ENCODE measurements at regions not wholly inside any gene's neighbourhood (a gene's known extent, or its start where the extent isn't known, plus 50 kb on each side); places are given as distances from the start of the nearest gene placed in this dataset.

GRCh38 chr6:1491591-1492319 is 102.4 kb downstream of the FOXF2 start:
- no peak overlapping the region for H3K4me3 Mint-ChIP-seq (ENCODE audit: unreplicated experiment)
- no peak for TF ChIP-seq CTCF (IDR thresholded peaks at IDR 0.05)
- no peak overlapping the region for H3K27ac Mint-ChIP-seq (ENCODE audit: unreplicated experiment)
- DNase-seq (ENCODE audit: extremely low spot score, unreplicated experiment) = no peak
- no peaks in the 10 kb centered on the region for H3K27me3 Mint-ChIP-seq (ENCODE audit: unreplicated experiment)
- no peaks in the 10 kb centered on the region for H3K36me3 Mint-ChIP-seq (ENCODE audit: unreplicated experiment)
- H3K4me1 Mint-ChIP-seq (ENCODE audit: unreplicated experiment) = peaks cover 3% of the 10 kb centered on the region
- H3K9me3 Mint-ChIP-seq (ENCODE audit: unreplicated experiment) = peaks cover 5% of the 10 kb centered on the region

- no peak for TF ChIP-seq CTCF (IDR thresholded peaks at IDR 0.05)
- peaks cover 5% of the 10 kb centered on the region for H3K9me3 Mint-ChIP-seq (ENCODE audit: unreplicated experiment)
- no peak for DNase-seq (ENCODE audit: extremely low spot score, unreplicated experiment)
- H3K27me3 Mint-ChIP-seq (ENCODE audit: unreplicated experiment) = no peaks in the 10 kb centered on the region
- H3K4me1 Mint-ChIP-seq (ENCODE audit: unreplicated experiment) = peaks cover 9% of the 10 kb centered on the region
- no peak overlapping the region for H3K4me3 Mint-ChIP-seq (ENCODE audit: unreplicated experiment)
- no peak overlapping the region for H3K27ac Mint-ChIP-seq (ENCODE audit: unreplicated experiment)
- H3K36me3 Mint-ChIP-seq (ENCODE audit: unreplicated experiment) = no peaks in the 10 kb centered on the region
Measured at GRCh38 chr6:1494671-1495070, 105.3 kb downstream of the FOXF2 start.

- H3K4me3 Mint-ChIP-seq (ENCODE audit: unreplicated experiment) = no peak overlapping the region
- no peak for DNase-seq (ENCODE audit: extremely low spot score, unreplicated experiment)
- peaks cover 5% of the 10 kb centered on the region for H3K9me3 Mint-ChIP-seq (ENCODE audit: unreplicated experiment)
- no peak overlapping the region for H3K27ac Mint-ChIP-seq (ENCODE audit: unreplicated experiment)
- no peaks in the 10 kb centered on the region for H3K27me3 Mint-ChIP-seq (ENCODE audit: unreplicated experiment)
- H3K36me3 Mint-ChIP-seq (ENCODE audit: unreplicated experiment) = no peaks in the 10 kb centered on the region
- no peak for TF ChIP-seq CTCF (IDR thresholded peaks at IDR 0.05)
- peaks cover 9% of the 10 kb centered on the region for H3K4me1 Mint-ChIP-seq (ENCODE audit: unreplicated experiment)
Measured at GRCh38 chr6:1495344-1495743, 106.0 kb downstream of the FOXF2 start.

- H3K27me3 Mint-ChIP-seq (ENCODE audit: unreplicated experiment) = no peaks in the 10 kb centered on the region
- DNase-seq (ENCODE audit: extremely low spot score, unreplicated experiment) = no peak
- no peak overlapping the region for H3K27ac Mint-ChIP-seq (ENCODE audit: unreplicated experiment)
- TF ChIP-seq CTCF (IDR thresholded peaks at IDR 0.05) = no peak
- peaks cover 5% of the 10 kb centered on the region for H3K9me3 Mint-ChIP-seq (ENCODE audit: unreplicated experiment)
- H3K4me1 Mint-ChIP-seq (ENCODE audit: unreplicated experiment) = peaks cover 9% of the 10 kb centered on the region
- no peak overlapping the region for H3K4me3 Mint-ChIP-seq (ENCODE audit: unreplicated experiment)
- H3K36me3 Mint-ChIP-seq (ENCODE audit: unreplicated experiment) = no peaks in the 10 kb centered on the region
Measured at GRCh38 chr6:1496092-1496491, 106.7 kb downstream of the FOXF2 start.

GRCh38 chr6:1496836-1497760 is 107.7 kb downstream of the FOXF2 start:
- Mint-ChIP-seq H3K27ac (ENCODE audit: unreplicated experiment) (no peak overlapping the region), H3K9me3 (ENCODE audit: unreplicated experiment) (peaks cover 5% of the 10 kb centered on the region), H3K4me1 (ENCODE audit: unreplicated experiment) (peaks cover 9% of the 10 kb centered on the region), H3K36me3 (ENCODE audit: unreplicated experiment) (no peaks in the 10 kb centered on the region), H3K4me3 (ENCODE audit: unreplicated experiment) (no peak overlapping the region), H3K27me3 (ENCODE audit: unreplicated experiment) (no peaks in the 10 kb centered on the region)
- no peak for DNase-seq (ENCODE audit: extremely low spot score, unreplicated experiment)
- TF ChIP-seq CTCF (IDR thresholded peaks at IDR 0.05) = no peak

All from osteocyte (in vitro differentiated cells).